HG03469 (cell line): ENCODE measurements at regions not wholly inside any gene's neighbourhood (a gene's known extent, or its start where the extent isn't known, plus 50 kb on each side); places are given as distances from the start of the nearest gene placed in this dataset.
"Not testable (repeated sequence)": the region's sequence is repeated elsewhere in the genome, so short reads cannot be mapped to it uniquely, and the experiment has no call there.

ENCODE experiments used
- ATAC-seq: cut with Tn5 transposase; IDR thresholded peaks from one replicate; pipeline ENCODE4 v1.9.1; 2021; ENCODE audit warnings: mild to moderate bottlenecking, moderate library complexity, moderate number of reproducible peaks; ENCODE audit not compliant: unreplicated experiment

DNA sequence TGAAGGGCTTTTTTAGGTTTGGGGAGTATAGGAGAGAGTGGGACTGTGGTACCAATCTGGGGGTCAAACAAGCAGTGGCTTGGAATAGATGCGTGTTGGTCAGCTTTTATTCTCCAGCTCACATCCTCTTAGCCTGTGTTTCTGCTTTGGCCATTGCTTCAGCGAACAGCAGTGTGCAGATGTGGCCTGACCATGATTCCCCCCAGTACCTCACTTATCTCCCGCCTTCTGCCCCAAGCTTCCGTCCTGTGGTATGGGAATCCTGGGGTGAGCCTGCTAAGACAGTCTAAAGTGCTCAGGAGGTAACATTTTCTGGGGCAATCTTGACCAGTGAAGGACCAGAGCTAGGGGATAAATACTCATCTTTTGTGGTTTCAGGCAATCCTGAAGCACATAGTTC lies 84.9 kb upstream of the TNP1 start:
- ATAC-seq: no peak

DNA sequence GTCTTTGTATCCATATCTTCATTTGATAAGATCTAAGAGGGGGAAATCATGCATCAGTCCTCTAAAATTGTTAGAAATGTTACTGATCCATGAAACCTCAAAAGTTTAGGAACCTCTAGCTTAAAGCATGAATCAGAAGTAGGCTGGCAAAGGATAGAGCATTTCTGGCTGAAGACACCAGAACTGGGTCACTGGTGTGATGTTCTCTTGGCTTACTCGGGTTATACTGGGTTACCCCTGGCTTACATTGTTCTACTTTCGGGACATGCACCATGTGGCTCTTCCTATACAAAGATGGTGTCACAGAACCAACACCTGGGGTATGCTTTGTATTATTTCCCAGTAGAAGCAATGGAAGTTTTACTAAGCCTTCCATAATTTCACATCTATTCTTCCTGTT lies 83.2 kb upstream of the TNP1 start:
- no peak for ATAC-seq

DNA sequence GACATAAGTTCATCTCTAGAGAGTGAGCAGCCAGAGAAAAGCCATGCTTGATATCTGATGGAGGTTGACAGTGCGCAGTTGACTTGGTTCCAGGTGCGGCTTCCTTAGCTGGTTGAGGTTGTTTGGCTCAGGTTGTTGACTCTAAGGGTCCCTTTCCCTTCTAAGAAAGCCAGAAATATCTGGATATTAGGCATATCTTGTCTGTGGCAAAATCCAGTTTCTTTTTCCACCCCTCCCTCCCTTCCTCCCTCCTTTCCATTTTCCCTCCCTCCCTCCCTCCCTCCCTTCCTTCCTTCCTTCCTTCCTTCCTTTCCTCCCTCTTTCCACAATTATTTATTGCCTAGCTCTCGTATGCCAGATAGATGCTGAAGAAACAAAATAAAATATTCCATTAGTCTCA lies 82.6 kb upstream of the TNP1 start:
- ATAC-seq: no peak

DNA sequence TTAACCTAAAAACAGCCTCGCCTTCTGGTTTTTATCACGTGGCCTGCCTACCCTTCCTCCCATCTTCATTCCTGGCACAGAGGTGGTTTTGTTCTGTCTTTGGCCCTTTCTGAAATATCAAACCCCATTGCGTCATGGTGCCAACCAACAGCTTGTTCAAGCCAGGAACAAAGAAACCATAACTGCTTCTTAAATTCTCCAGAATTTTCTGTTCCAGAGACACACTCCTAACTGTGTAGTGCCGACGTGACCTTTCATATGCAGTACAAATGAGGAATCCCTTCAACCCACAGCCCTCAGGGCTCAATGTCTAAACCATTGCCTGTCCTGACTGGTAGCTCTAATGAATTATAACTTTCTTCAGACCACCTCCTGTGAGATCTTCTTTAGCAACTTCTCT lies 82.2 kb upstream of the TNP1 start:
- no peak for ATAC-seq

DNA sequence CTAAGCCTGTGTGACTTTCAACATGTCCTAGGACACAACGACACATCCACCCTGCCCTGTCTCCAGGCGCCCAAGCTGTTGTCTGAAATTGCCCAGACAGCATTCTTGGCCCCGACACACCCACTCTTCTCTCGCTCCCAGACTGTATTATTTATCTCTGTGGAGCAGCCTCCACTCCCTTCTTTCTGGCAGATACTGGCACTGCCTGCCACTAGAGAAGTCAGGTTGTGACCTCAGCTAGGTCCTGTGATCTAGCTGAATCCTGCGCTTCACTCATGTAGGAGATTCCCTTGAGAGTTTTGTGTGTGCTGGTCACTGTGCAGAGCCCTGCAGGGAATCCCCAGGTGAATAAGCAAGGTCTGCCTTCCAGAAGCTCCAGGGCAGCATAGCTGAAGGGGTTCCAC lies 77.1 kb upstream of the TNP1 start:
- no peak for ATAC-seq

DNA sequence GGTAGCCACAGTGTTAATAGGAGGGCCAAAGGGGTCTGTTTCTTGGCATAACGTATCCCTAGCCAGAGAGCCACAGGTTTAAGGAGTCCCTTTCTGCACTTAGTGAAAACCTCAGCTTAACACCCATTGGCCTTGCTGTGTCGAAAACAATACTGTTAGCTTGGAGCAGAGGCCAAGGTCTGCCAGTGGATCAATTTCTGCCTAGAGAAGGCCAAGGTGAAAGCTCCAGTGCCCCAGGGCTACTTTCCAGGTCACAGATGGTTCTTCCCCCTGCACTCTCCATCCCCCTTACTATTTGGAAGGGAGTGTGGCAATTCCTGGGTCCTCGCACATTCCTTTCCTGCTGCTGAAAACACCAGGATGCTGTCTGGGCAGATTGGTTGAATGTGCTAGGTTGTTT lies 74.8 kb upstream of the TNP1 start:
- no peak for ATAC-seq

DNA sequence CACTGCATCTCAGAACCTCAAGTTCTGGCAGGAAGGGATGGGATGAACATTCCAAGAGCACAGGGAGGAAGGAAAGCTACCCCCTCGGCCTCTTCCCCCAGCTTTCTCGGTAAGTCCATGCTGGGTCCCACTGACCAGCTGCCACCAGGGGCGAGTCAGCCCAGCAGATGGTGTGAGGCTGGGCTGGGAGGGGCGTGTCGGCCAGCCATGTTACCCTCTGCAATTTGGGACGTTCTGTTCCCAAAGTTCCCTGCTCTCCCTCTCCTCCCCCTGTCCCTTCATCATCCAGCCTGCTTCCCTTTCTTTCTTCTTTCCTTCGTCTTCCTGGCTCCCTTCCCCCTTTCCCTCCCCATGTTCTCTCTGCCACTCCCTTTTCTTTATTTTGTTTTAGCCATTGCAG lies 74.3 kb upstream of the TNP1 start:
- no peak for ATAC-seq

DNA sequence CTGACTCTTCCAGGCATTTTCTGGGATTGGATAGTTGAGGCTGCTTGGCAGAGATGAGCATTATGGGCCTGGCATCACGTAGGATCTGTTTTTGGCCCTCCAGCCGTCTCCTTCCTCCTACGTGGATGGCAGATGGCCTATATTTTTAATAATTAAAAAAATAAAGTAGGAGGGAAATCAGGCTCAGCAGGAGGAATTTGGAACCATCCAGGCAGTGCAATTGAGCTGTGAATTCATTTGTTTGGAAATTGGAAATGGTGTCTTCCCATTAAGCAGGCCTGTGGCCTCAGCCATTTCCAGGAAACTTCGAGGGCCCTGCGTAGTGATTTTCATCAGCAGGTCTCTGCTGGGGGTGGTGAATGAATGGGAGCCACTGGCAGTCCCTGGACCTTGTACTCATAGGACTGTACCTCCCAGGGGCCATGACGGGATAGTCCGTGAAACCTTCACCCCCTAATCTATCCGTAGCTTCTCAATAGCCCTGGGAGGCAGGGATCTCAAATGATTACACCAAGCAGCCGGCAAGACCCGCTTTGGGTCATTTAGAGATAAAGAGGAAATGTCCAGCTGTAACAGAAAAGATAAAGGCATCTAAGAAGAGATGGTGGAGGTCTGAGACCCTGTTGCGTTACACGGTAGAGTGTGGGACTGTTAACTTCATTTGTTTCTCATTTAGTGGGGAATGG lies 73.1 kb upstream of the TNP1 start:
- ATAC-seq: no peak

DNA sequence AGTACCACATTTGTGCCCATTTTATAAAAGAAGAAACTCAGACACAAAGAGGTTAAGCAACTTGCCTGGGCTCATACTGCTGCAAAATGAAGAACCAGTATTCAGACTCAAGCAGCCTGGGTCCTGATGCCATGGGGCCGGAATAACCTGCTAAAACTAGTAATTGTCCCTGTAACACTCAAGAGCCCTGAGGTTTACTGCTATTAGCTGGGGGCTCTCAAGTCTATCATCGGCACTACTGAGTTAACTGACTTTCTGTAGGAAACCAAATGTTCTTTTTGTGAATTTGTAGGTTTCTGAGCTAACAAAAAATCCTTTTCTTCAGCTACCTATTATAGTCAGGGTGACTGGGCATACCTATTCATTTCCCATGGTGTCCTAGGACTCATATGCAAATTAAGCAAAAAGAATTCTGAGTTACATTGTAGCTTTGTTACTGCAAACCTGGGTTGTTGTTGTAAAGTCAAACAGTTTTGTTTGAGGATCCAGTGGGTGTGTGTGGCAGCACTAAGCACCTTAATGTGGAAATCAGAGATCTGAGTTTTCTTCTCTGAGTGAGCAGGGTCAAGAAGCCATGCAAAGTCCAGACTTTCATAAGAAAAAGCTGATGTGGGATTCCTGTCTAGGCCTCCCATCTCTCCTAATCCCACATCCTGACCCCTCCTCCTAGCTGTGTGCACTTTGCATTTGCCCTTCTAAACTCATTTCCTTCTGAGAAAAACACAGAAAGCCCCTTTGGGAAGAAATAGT lies 72.4 kb upstream of the TNP1 start:
- no peak for ATAC-seq

DNA sequence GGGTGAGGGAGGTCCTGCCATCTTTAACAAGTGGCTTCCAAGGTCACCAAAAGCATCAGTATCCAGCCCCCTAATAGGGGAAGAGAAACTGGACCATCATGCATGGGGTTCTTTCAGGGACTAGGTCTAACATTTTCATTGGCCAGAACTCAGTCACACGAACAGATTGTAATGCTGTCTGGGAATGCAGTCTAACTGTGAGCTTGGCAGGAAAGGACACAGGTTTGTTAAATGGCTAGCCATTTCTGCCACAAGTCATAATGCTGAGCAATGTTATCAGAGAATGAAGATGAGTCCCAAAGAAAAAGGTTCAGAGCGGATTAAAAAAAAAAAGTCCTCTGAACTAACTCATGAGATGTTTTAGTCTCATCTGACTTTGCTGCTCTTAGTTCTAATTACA lies 70.9 kb upstream of the TNP1 start:
- no peak for ATAC-seq

DNA sequence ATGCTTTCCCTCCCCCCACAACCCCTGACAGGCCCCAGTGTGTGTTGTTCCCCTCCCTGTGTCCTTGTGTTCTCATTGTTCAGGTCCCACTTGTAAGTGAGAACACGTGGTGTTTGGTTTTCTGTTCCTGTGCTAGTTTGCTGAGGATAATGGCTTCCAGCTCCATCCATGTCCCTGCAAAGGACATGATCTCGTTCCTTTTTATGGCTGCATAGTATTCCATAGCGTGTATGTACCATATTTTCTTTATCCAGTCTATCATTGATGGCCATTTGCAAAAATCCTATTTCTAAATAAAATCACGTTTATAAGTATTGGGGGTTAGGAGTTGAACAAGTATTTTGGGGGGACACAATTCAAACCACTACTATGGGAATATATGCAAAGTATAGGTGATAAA lies 69.5 kb upstream of the TNP1 start:
- not testable (repeated sequence) for ATAC-seq

DNA sequence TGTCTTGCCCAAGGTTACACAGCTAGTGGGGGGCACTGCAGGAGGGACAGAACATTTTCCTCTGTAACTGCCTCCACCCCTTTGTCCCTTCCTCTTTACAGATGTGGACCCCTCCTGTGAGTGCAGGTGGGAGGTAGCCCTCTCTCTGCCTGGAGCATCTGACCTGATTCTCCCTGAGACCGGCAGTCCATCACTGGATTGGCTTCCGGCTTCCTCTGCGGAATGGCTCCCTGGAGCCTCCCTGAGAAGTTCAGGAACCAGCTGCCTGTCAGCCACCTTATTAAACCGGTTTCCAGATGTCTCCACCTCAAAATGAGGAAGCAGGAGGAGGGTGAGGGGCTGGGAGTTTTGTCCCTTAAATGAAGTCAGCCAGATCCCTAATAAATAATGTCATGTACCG lies 67.3 kb upstream of the TNP1 start:
- no peak for ATAC-seq

DNA sequence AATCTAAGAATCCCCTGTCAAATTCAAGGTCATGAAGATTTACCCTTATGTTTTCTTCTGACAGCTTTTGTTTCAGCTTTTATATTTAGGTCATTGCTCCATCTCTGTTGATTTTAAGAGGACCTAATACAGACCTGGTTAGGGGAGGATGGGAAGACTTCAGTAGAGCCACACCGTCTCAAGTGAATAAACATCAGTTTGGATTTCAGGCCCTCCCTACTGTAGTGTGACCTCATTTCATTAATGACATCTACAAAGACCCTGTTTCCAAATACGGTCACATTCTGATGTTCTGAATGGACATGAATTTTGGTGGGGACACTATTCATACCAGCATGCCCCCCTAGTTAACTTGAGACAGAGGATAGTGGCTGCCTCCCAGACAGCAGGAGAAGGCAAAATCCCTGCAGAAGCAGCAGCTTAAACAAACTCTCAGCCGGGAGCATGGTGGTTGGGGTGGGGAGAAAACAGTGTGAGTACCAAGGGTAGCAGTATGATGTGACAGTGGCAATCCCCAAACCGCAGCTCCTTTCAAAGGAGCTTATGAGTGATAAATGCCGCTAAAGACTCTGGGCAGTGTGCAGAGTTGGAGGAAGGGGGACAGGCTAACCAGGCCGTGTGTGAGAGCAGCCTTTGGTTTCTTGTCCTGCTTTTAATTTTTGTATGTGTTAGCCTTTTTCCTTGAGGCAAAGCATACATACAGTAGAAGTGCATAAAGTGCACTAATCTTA lies 65.9 kb upstream of the TNP1 start:
- no peak for ATAC-seq

DNA sequence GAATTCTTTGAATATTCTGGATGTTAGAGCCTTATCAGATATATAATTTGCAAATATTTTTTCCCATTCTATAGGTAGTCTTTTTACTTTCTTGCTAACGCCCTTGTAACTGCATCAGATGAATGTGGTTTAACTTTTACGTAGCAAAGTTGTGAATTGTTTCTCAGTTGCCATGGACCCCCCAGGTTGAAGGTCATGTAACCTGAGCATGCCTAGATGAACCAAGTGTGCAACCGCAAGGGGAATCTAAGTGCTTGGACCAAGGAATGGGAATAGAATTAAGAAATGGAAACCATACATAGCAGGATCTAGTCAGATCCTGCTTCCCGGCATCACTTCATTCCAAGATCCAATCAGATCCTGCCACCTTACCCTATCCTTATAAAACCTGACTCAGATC lies 65.1 kb upstream of the TNP1 start:
- ATAC-seq: no peak

DNA sequence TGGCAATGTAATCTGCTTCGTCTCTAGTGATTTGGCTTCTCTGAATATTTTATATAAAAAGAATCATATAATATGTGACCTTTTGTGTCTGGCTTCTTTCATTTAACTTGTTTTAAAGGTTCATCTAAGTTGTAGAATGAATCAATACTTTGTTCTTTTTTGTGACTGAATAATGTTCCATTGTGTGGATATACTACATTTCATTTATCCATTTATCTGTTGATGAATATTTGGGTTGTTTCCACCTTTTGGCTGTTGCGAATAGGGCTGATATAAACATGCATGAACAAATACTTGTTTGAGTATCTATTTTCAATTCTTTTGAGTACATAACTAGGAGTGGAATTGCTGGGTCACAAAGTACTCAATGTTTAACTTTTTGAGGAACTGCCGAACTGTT lies 63.8 kb upstream of the TNP1 start:
- ATAC-seq: no peak

DNA sequence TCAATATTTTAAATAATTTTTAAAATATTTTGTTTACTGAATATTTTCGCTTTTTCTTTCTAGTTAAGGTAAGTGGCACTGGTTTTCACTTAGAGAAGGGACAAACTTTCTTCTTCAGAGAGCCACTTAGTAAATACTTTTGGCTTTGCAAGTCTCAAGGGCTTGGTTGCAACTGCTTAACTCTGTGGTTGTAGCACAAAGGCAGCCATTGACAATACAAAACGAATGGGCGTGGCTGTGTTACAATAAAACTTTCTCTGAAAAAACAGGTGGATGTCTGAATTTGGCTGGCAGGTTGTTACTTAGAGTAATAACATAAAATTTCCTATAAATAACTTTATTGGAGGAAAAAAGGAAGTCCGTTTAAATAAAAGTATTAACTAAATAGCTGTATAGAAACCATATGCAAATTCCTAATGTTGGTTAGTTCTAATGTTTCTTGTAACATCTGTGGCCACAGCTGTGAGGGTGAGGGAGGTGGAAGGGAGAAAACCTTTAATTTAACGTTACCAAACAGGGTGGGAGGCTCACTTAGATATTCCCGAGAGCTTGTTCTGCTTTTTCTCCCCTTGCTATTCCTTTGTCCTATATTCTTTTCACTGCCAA lies 62.4 kb upstream of the TNP1 start:
- ATAC-seq: no peak

DNA sequence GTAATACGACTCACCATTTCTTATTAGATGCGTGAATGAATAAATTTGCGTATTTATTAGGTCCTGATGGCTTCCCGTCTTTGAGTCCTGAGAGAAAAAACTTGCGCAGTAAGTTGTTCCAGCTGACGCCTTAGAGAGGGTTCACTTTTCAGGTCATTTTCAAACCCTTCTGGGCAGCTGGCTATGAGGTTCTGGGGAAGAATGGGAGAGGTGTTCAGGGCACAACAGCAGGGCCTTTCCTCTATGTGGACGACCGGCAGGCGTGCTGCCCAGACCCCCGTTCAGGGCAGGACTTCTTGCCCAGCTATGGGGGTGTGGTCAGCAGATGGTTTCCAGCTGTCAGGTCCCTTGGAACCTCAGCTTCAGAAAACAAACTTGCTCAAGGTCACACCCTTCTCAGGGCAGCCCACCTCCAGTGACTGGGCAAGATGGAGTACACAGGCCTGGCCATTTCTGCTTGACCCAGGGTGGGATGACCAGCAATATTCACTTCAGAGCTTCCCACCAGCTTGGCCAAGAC lies 61.1 kb upstream of the TNP1 start:
- ATAC-seq: no peak

DNA sequence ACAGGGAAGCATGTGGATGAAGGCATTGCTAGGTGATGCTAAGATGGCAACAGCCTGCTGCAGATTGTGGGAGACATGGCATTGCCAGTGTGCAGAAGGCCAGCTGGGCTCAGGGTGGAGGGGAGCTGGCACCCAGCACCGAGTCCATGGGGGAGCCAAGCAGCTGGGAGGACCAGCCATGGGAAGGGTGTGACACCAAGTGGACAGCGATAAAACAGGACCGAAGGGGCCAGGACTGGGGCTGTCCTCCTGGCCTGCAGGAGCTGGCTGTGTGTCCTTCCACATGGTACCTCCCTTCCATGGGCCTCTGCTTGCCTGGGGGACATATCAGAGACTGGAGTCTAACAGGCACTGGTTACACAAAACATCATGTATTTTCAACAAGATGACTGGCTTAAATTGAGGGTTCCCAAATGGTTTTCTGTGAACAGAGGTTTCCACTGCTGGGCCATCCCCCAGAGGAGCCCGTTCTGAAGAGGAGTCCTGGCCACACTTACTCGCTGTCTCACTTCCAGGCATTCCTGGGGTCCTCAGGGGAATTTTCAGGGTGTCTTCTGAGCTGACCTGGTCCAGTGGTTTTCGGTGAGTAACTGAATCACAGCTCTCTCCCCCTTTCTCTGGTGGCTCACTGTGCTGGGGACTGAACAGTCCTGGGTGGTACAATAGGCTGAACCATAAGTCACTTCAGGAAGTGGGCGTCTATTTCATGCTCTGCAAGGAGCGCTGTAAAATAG lies 60.4 kb upstream of the TNP1 start:
- ATAC-seq: no peak

DNA sequence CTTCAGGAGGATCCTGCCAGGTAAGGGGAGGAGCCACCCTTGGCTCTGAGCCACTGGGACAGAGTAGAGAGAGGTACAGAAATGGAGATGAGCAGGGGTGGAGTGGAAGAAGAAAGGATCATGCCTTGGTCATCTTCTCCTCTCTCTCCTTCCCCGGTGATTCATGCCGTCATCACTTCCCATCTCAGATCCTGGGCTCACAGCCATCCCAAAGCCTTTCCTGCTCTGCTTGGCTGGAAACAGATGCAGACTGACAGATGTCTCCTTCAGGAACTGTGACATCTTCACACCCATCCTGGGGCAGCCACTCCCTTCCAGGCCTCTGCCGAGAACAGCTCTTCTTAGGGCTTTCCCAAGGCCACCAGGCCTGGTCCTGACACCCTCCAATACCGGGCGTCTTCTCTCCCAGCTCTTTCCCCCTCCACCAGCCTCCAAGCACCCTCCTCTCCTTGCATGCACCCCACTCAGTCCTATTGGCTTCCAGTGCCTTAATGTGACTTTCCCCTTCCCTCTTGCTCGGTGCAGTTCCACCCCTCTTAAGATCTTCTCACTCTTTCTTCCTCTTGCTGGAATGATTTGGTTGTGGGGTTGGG lies 58.3 kb upstream of the TNP1 start:
- no peak for ATAC-seq

DNA sequence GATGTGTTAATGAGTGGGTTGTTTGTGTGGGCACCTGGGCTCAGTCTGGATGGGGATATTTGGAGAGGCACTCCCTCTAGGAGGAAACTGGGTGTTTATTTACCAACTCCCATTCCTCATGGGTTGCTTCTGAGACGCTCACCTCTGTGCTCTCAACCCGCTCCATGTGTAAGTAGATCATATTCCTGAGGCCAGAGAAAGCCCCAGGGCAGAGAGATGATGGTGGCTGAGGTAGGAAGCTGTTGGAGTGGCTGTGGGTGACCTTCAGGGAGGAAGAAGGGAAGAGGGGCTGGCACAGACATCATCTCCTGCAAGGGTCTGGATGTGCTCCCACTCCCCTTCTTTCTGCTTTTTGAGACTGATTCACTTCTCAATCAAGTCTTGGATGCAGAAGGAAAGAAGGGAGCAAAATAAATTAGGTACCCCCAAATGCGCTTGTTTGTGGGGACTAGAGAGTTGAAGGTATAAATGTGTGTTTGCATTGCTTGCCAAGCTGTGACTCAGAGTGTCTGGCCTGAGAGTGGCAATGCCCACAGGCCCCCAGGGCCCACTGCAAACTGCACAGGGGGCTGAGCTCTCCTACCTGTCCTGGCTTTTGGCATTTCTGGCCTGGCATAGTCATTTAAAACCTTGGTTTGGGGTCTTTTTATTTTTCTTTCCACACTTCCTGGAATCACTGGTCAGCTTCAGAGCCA lies 57.2 kb upstream of the TNP1 start:
- ATAC-seq: no peak
